ENCODE measurements at regions not wholly inside any gene's neighbourhood (a gene's known extent, or its start where the extent isn't known, plus 50 kb on each side); places are given as distances from the start of the nearest gene placed in this dataset.

GRCh38 chr11:29405305-29405704 lies 611.5 kb downstream of the KCNA4 start:
- DNase-seq (ENCODE audit: low read depth), result no peak
- no peak overlapping the region for H2AFZ ChIP-seq (ENCODE audit: low read depth, low read length)
- TF ChIP-seq CTCF (IDR thresholded peaks at IDR 0.05; ENCODE audit: insufficient read depth, low read depth, low read length) (no peak), EZH2 (IDR thresholded peaks at IDR 0.05; ENCODE audit: insufficient read depth, low read length) (no peak)
- Mint-ChIP-seq H3K4me1 (ENCODE audit: low read depth, unreplicated experiment) (no peaks in the 10 kb centered on the region), H3K9me3 (ENCODE audit: unreplicated experiment) (no peaks in the 10 kb centered on the region), H3K36me3 (ENCODE audit: low read depth, unreplicated experiment) (no peaks in the 10 kb centered on the region), H3K27me3 (ENCODE audit: low read depth, unreplicated experiment) (no peaks in the 10 kb centered on the region), H3K4me3 (ENCODE audit: unreplicated experiment) (no peak overlapping the region), H3K27ac (ENCODE audit: unreplicated experiment) (no peak overlapping the region)
- no peak overlapping the region for H3K9ac ChIP-seq (ENCODE audit: low read length)
- H4K20me1 ChIP-seq (ENCODE audit: insufficient read depth, low read length), result no peaks in the 10 kb centered on the region
- no peaks in the 10 kb centered on the region for H3K79me2 ChIP-seq (ENCODE audit: insufficient read depth, low read length)
- no peaks in the 10 kb centered on the region for H3K27me3 ChIP-seq (ENCODE audit: insufficient read depth, low read length)
- no peaks in the 10 kb centered on the region for H3K4me1 ChIP-seq (ENCODE audit: insufficient read depth, low read length)
- no peaks in the 10 kb centered on the region for H3K36me3 ChIP-seq (ENCODE audit: insufficient read depth, low read length)
- no peak overlapping the region for H3K27ac ChIP-seq (ENCODE audit: low read depth, low read length)
- H3K9me3 ChIP-seq (ENCODE audit: insufficient read depth, low read depth, low read length), result no peaks in the 10 kb centered on the region
- H3K4me2 ChIP-seq (ENCODE audit: low read length), result no peak overlapping the region
- no peak for FAIRE-seq
- no peak overlapping the region for H3K4me3 ChIP-seq (ENCODE audit: insufficient read depth, low read depth, low read length)

- FAIRE-seq (no peak), DNase-seq (ENCODE audit: low read depth) (no peak)
- Histone ChIP-seq H3K4me3 (ENCODE audit: insufficient read depth, low read depth, low read length) (no peak overlapping the region), H3K4me2 (ENCODE audit: low read length) (no peak overlapping the region), H3K4me1 (ENCODE audit: insufficient read depth, low read length) (no peaks in the 10 kb centered on the region), H2AFZ (ENCODE audit: low read depth, low read length) (no peak overlapping the region), H3K36me3 (ENCODE audit: insufficient read depth, low read length) (no peaks in the 10 kb centered on the region), H3K27ac (ENCODE audit: low read depth, low read length) (no peak overlapping the region), H3K9me3 (ENCODE audit: insufficient read depth, low read depth, low read length) (no peaks in the 10 kb centered on the region), H4K20me1 (ENCODE audit: insufficient read depth, low read length) (no peaks in the 10 kb centered on the region), H3K27me3 (ENCODE audit: insufficient read depth, low read length) (peaks cover 2% of the 10 kb centered on the region), H3K79me2 (ENCODE audit: insufficient read depth, low read length) (no peaks in the 10 kb centered on the region), H3K9ac (ENCODE audit: low read length) (no peak overlapping the region)
- no peak for TF ChIP-seq CTCF (IDR thresholded peaks at IDR 0.05; ENCODE audit: insufficient read depth, low read depth, low read length)
- TF ChIP-seq EZH2 (IDR thresholded peaks at IDR 0.05; ENCODE audit: insufficient read depth, low read length), result no peak
- H3K9me3 Mint-ChIP-seq (ENCODE audit: unreplicated experiment), result peaks cover 2% of the 10 kb centered on the region
- H3K4me1 Mint-ChIP-seq (ENCODE audit: low read depth, unreplicated experiment), result peaks cover 17% of the 10 kb centered on the region
- H3K27ac Mint-ChIP-seq (ENCODE audit: unreplicated experiment), result peak overlapping the region; percentile 75
- H3K36me3 Mint-ChIP-seq (ENCODE audit: low read depth, unreplicated experiment), result no peaks in the 10 kb centered on the region
- H3K4me3 Mint-ChIP-seq (ENCODE audit: unreplicated experiment), result no peak overlapping the region
- H3K27me3 Mint-ChIP-seq (ENCODE audit: low read depth, unreplicated experiment), result peaks cover 4% of the 10 kb centered on the region
Measured at GRCh38 chr11:29395555-29396072, 621.2 kb downstream of the KCNA4 start.

- H3K27ac Mint-ChIP-seq (ENCODE audit: unreplicated experiment), result no peak overlapping the region
- H3K27me3 Mint-ChIP-seq (ENCODE audit: low read depth, unreplicated experiment), result peaks cover 4% of the 10 kb centered on the region
Measured at GRCh38 chr11:29389793-29390192, 627.0 kb downstream of the KCNA4 start.

More at GRCh38 chr11:29389793-29390192, 627.0 kb downstream of the KCNA4 start:
- H3K4me3 ChIP-seq (ENCODE audit: insufficient read depth, low read depth, low read length), result no peak overlapping the region
- H3K4me3 Mint-ChIP-seq (ENCODE audit: unreplicated experiment), result no peak overlapping the region
- peaks cover 2% of the 10 kb centered on the region for H3K4me1 Mint-ChIP-seq (ENCODE audit: low read depth, unreplicated experiment)
- H3K79me2 ChIP-seq (ENCODE audit: insufficient read depth, low read length), result no peaks in the 10 kb centered on the region
- DNase-seq (ENCODE audit: low read depth), result no peak
- no peaks in the 10 kb centered on the region for H3K9me3 ChIP-seq (ENCODE audit: insufficient read depth, low read depth, low read length)
- H3K27me3 ChIP-seq (ENCODE audit: insufficient read depth, low read length), result no peaks in the 10 kb centered on the region
- no peak for FAIRE-seq
- no peaks in the 10 kb centered on the region for H4K20me1 ChIP-seq (ENCODE audit: insufficient read depth, low read length)
- H3K36me3 ChIP-seq (ENCODE audit: insufficient read depth, low read length), result no peaks in the 10 kb centered on the region
- H3K9me3 Mint-ChIP-seq (ENCODE audit: unreplicated experiment), result no peaks in the 10 kb centered on the region
- no peaks in the 10 kb centered on the region for H3K4me1 ChIP-seq (ENCODE audit: insufficient read depth, low read length)
- H3K4me2 ChIP-seq (ENCODE audit: low read length), result no peak overlapping the region
- no peak overlapping the region for H3K9ac ChIP-seq (ENCODE audit: low read length)
- no peak overlapping the region for H3K27ac ChIP-seq (ENCODE audit: low read depth, low read length)
- H3K36me3 Mint-ChIP-seq (ENCODE audit: low read depth, unreplicated experiment), result no peaks in the 10 kb centered on the region
- TF ChIP-seq EZH2 (IDR thresholded peaks at IDR 0.05; ENCODE audit: insufficient read depth, low read length), result no peak
- no peak for TF ChIP-seq CTCF (IDR thresholded peaks at IDR 0.05; ENCODE audit: insufficient read depth, low read depth, low read length)
- no peak overlapping the region for H2AFZ ChIP-seq (ENCODE audit: low read depth, low read length)
